Prostate gland (tissue), 2 donors: ENCODE measurements at regions not wholly inside any gene's neighbourhood (a gene's known extent, or its start where the extent isn't known, plus 50 kb on each side); places are given as distances from the start of the nearest gene placed in this dataset.

ENCODE experiments used
- DNase-seq: peaks from one replicate; pipeline ENCODE4 v3.0.0-alpha.2; 2019; ENCODE audit warnings: low spot score
- H3K27ac ChIP-seq, 2 donors: fragments of 200-600 bp; sonication (generic); 2 replicates each; pipeline ENCODE4 v1.5.1; 2017 to 2019
- H3K27me3 ChIP-seq: fragments of 200-600 bp; sonication (generic); replicated peaks from 2 replicates; pipeline ENCODE4 v1.5.1; 2019; ENCODE audit not compliant: insufficient read depth
- H3K36me3 ChIP-seq, 2 donors: fragments of 200-600 bp; sonication (generic); 1 replicate in 1 of 2; 2 replicates in 1 of 2; pipeline versions ENCODE4 v1.5.1 to v1.8.1; 2017 to 2019
- H3K4me1 ChIP-seq: fragments of 200-600 bp; sonication (generic); replicated peaks from 2 replicates; pipeline ENCODE4 v1.5.1; 2019
- H3K4me3 ChIP-seq, 2 donors: fragments of 200-600 bp; sonication (generic); 2 replicates each; pipeline ENCODE4 v1.5.1; 2017 to 2019
- H3K9me3 ChIP-seq: fragments of 200-600 bp; sonication (generic); 2 replicates; pipeline ENCODE4 v1.5.1; 2017
- CTCF ChIP-seq, 4 experiments: fragments of 200-600 bp in 2 of 4; fragments of 450-650 bp in 2 of 4; sonication (generic) in 2 of 4; IDR thresholded peaks; 1 replicate in 3 of 4; 2 replicates in 1 of 4; pipeline ENCODE4 v1.5.1; 2016 to 2019; ENCODE audit warnings: antibody characterized with exemption in 4 of 4, mild to moderate bottlenecking in 2 of 4, moderate library complexity in 2 of 4
- POLR2A ChIP-seq: fragments of 450-650 bp; IDR thresholded peaks from one replicate; pipeline ENCODE4 v1.6.1; 2016; ENCODE audit warnings: antibody characterized with exemption, mild to moderate bottlenecking
- POLR2AphosphoS5 ChIP-seq: sonication (generic); formaldehyde crosslinking; IDR thresholded peaks from one replicate; pipeline ENCODE4 v1.6.1; 2017; ENCODE audit warnings: antibody characterized with exemption
- WGBS: methylation state at CpG from one replicate; pipeline ENCODE4 v1.1.5; 2018; 5-methylcytosine and 5-hydroxymethylcytosine counted together
- intact Hi-C: fragments of 100-400 bp; cut with DNase I; formaldehyde crosslinking; loops from one replicate; pipeline ENCODE4 v1.14.2; 2022

- no peak for DNase-seq
- WGBS = 16% methylated on average over 4 of the region's 4 CpGs
- Histone ChIP-seq H3K36me3 (no peaks in the 10 kb centered on the region), H3K27me3 (no peaks in the 10 kb centered on the region), H3K4me3 (no peak overlapping the region), H3K4me1 (no peaks in the 10 kb centered on the region), H3K27ac (no peak overlapping the region), H3K9me3 (no peaks in the 10 kb centered on the region)
- TF ChIP-seq CTCF (IDR thresholded peaks at IDR 0.05) = no peak
- no peak for TF ChIP-seq POLR2AphosphoS5
- TF ChIP-seq POLR2A = no peak
- intact Hi-C loops = no loop called here
Measured at GRCh38 chr9:26413611-26414010, 479.0 kb downstream of the CAAP1 start.

DNA sequence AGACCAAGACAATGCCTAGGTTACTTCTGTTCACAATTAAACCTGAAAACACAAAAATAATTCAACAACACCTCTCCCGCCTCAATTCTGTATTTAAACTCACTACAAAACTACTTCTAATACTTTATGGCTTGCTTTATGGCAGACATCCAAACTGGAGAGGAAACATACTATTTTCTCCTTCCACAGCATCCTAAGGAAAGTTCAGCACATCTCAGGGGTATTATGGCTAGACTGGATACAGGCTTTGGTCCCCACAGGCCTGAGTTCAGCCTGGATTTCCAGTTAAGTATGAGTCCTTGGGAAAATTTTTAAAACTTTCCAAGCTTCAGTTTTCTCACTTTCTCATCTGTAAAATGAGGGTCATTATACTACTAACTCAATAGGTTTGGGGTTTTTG lies 480.2 kb downstream of the CAAP1 start:
- intact Hi-C loops = no loop called here
- no peak for TF ChIP-seq POLR2A
- TF ChIP-seq CTCF (IDR thresholded peaks at IDR 0.05) = no peak
- TF ChIP-seq POLR2AphosphoS5 = no peak
- H3K36me3 ChIP-seq = no peaks in the 10 kb centered on the region
- H3K4me1 ChIP-seq = no peaks in the 10 kb centered on the region
- 95% methylated on average over 1 of the region's 1 CpG for WGBS
- H3K4me3 ChIP-seq = no peak overlapping the region
- no peak for DNase-seq
- no peaks in the 10 kb centered on the region for H3K27me3 ChIP-seq
- H3K9me3 ChIP-seq = no peaks in the 10 kb centered on the region
- no peak overlapping the region for H3K27ac ChIP-seq

DNA sequence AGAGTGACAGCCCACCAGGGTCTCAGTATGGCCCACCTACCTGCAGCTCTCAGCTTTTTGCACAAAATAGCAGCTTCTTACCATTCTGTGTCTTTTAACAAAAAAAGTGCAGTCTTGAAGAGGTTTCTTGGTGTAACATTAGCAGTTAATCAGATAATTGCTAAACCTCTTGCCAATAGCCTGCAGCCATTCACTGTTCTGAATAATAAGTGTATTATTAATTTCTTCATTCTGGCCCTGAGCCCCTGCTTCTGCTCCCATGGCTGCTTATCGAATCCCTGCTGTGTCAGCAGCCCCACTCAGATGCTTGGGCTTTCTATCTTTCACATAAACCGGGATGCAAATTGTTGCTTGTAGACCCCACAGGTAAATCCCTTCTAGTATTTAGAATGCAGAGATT lies 485.9 kb downstream of the CAAP1 start:
- Histone ChIP-seq H3K9me3 (no peaks in the 10 kb centered on the region), H3K36me3 (no peaks in the 10 kb centered on the region), H3K4me3 (no peak overlapping the region), H3K4me1 (no peaks in the 10 kb centered on the region), H3K27ac (no peak overlapping the region), H3K27me3 (no peaks in the 10 kb centered on the region)
- TF ChIP-seq POLR2AphosphoS5 = no peak
- no peak for TF ChIP-seq POLR2A
- TF ChIP-seq CTCF (IDR thresholded peaks at IDR 0.05) = no peak
- intact Hi-C loops = no loop called here
- no peak for DNase-seq
- WGBS = 47% methylated on average over 2 of the region's 2 CpGs

GRCh38 chr9:26399556-26399955 lies 493.0 kb downstream of the CAAP1 start:
- Histone ChIP-seq H3K36me3 (no peaks in the 10 kb centered on the region), H3K27ac (no peak overlapping the region), H3K4me1 (no peaks in the 10 kb centered on the region), H3K9me3 (no peaks in the 10 kb centered on the region), H3K27me3 (no peaks in the 10 kb centered on the region), H3K4me3 (no peak overlapping the region)
- 82% methylated on average over 4 of the region's 4 CpGs for WGBS
- TF ChIP-seq CTCF (IDR thresholded peaks at IDR 0.05) (no peak), POLR2A (no peak), POLR2AphosphoS5 (no peak)
- DNase-seq = no peak
- intact Hi-C loops = no loop called here

DNA sequence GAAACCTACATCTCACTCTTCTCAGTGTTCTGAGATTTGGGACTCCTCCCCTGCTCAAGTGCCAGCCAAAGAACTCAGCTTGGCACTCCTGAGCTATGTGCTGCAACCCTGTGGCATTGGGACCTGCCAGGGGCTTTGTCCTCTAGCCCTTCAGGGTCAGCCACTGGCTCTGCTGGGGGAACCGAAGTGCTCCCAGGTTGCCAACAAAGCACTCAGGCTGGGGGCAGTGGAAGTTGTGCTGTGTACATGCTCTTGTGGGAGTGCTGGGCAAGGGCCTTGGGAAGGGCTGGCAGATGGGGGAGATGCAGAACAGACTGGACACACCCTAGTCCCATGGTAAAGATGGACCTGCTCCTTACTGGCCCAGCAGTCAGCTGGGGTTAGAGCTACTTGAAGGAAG lies 498.6 kb downstream of the CAAP1 start:
- Histone ChIP-seq H3K27me3 (no peaks in the 10 kb centered on the region), H3K36me3 (no peaks in the 10 kb centered on the region), H3K9me3 (no peaks in the 10 kb centered on the region), H3K4me1 (no peaks in the 10 kb centered on the region), H3K4me3 (no peak overlapping the region), H3K27ac (no peak overlapping the region)
- 100% methylated on average over 1 of the region's 1 CpG for WGBS
- TF ChIP-seq POLR2A (no peak), POLR2AphosphoS5 (no peak), CTCF (IDR thresholded peaks at IDR 0.05) (no peak)
- intact Hi-C loops = no loop called here
- no peak for DNase-seq
